A549 (cell line): ENCODE measurements at regions not wholly inside any gene's neighbourhood (a gene's known extent, or its start where the extent isn't known, plus 50 kb on each side); places are given as distances from the start of the nearest gene placed in this dataset.

Experiments used
- BHLHE40 ChIP-seq: IDR thresholded peaks from 2 replicates; pipeline ENCODE4 v1.6.1; 2012; ENCODE audit warnings: low read depth, low read length, inconsistent platforms
- CTCF ChIP-seq: fragments of >200 bp; sonication (Bioruptor Twin); formaldehyde crosslinking; IDR thresholded peaks from 3 replicates; pipeline ENCODE4 v1.5.1; 2016
- MAX ChIP-seq: IDR thresholded peaks from 2 replicates; pipeline ENCODE4 v1.6.1; 2012
- MYC ChIP-seq: IDR thresholded peaks from 2 replicates; pipeline ENCODE4 v1.6.1; 2012; ENCODE audit warnings: mild to moderate bottlenecking, inconsistent platforms, low read length, improper control_type of control experiment, borderline replicate concordance
- POLR2A ChIP-seq: IDR thresholded peaks from 2 replicates; pipeline ENCODE4 v1.6.1; 2012; ENCODE audit warnings: mild to moderate bottlenecking, low read length
- RFX5 ChIP-seq: fragments of 450-650 bp; IDR thresholded peaks from 2 replicates; pipeline ENCODE4 v1.7.1; 2014; ENCODE audit warnings: antibody characterized with exemption, mild to moderate bottlenecking, moderate library complexity
- SREBF2 ChIP-seq: fragments of 450-650 bp; IDR thresholded peaks from 2 replicates; pipeline ENCODE4 v1.6.1; 2014; ENCODE audit warnings: mild to moderate bottlenecking, moderate library complexity

- TF ChIP-seq SREBF2 (no peak), CTCF (no peak), POLR2A (no peak), BHLHE40 (no peak), MYC (no peak), MAX (no peak), RFX5 (no peak)
These were observed 929.9 kb downstream of the BRD1 start for GRCh38 chr22:48897645-48898370.
